Caki2 (cell line): ENCODE measurements at regions not wholly inside any gene's neighbourhood (a gene's known extent, or its start where the extent isn't known, plus 50 kb on each side); places are given as distances from the start of the nearest gene placed in this dataset.

Experiments used
- DNase-seq: peaks from one replicate; pipeline ENCODE4 v3.0.0-alpha.2; 2015; ENCODE audit warnings: low read depth
- in situ Hi-C: cut with HindIII; loops from 2 replicates; pipeline ENCODE4 v1.10.0; 2016; ENCODE audit warnings: low sequenced_read_pairs, low pct_unique_long_range_greater_than_20kb, mixed read lengths

- DNase-seq = no peak
- in situ Hi-C loops = no loop called here
These were observed 121.9 kb upstream of the TSPAN2 start for GRCh38 chr1:115211071-115211745.

- in situ Hi-C loops = no loop called here
- no peak for DNase-seq
These were observed 121.0 kb upstream of the TSPAN2 start for GRCh38 chr1:115210302-115210711.

GRCh38 chr1:115204513-115204912 lies 115.2 kb upstream of the TSPAN2 start:
- in situ Hi-C loops = no loop called here

GRCh38 chr1:115203287-115203686 lies 114.0 kb upstream of the TSPAN2 start:
- no peak for DNase-seq
- in situ Hi-C loops = no loop called here

More at GRCh38 chr1:115204513-115204912, 115.2 kb upstream of the TSPAN2 start:
- no peak for DNase-seq

GRCh38 chr1:115201598-115201997 lies 112.3 kb upstream of the TSPAN2 start:
- no peak for DNase-seq
- in situ Hi-C loops = no loop called here

- DNase-seq = no peak
- in situ Hi-C loops = no loop called here
These were observed 110.3 kb upstream of the TSPAN2 start for GRCh38 chr1:115199416-115200132.

- in situ Hi-C loops = no loop called here
- no peak for DNase-seq
These were observed 109.6 kb upstream of the TSPAN2 start for GRCh38 chr1:115198938-115199337.

GRCh38 chr1:115196296-115196695 lies 107.0 kb upstream of the TSPAN2 start:
- in situ Hi-C loops = no loop called here
- DNase-seq = no peak

- in situ Hi-C loops = no loop called here
These were observed 105.2 kb upstream of the TSPAN2 start for GRCh38 chr1:115194506-115194905.

GRCh38 chr1:115193046-115193828 lies 103.9 kb upstream of the TSPAN2 start:
- in situ Hi-C loops = no loop called here
- no peak for DNase-seq

More at GRCh38 chr1:115194506-115194905, 105.2 kb upstream of the TSPAN2 start:
- no peak for DNase-seq

- in situ Hi-C loops = no loop called here
- DNase-seq = no peak
These were observed 103.0 kb upstream of the TSPAN2 start for GRCh38 chr1:115192200-115192767.

GRCh38 chr1:115191691-115192090 lies 102.4 kb upstream of the TSPAN2 start:
- in situ Hi-C loops = no loop called here
- no peak for DNase-seq

- no peak for DNase-seq
- in situ Hi-C loops = no loop called here
These were observed 101.4 kb upstream of the TSPAN2 start for GRCh38 chr1:115190540-115191170.

GRCh38 chr1:115189814-115190539 lies 100.7 kb upstream of the TSPAN2 start:
- in situ Hi-C loops = no loop called here
- peak; percentile 90 for DNase-seq

- in situ Hi-C loops = no loop called here
- DNase-seq = no peak
These were observed 99.5 kb upstream of the TSPAN2 start for GRCh38 chr1:115188680-115189395.

- DNase-seq = no peak
- in situ Hi-C loops = no loop called here
These were observed 97.5 kb upstream of the TSPAN2 start for GRCh38 chr1:115186711-115187265.

- in situ Hi-C loops = no loop called here
- no peak for DNase-seq
These were observed 96.0 kb upstream of the TSPAN2 start for GRCh38 chr1:115185336-115185735.
